ENCODE measurements at regions not wholly inside any gene's neighbourhood (a gene's known extent, or its start where the extent isn't known, plus 50 kb on each side); places are given as distances from the start of the nearest gene placed in this dataset.

GRCh38 chr9:11348366-11348765 lies 735.6 kb upstream of the PTPRD start:
- Histone ChIP-seq H3K9me3 (ENCODE audit: control insufficient read depth in 4 of 4, insufficient read depth in 3 of 4, low read length in 3 of 4) (peaks cover 0 to 2% (median 0%) of the 10 kb centered on the region in 4 donors), H3K27ac (ENCODE audit: low read depth in 1 of 2, low read length in 1 of 2) (no peak overlapping the region), H3K27me3 (ENCODE audit: control insufficient read depth in 3 of 3, insufficient read depth in 3 of 3, low read length in 2 of 3) (no peaks in the 10 kb centered on the region), H3K4me1 (ENCODE audit: control insufficient read depth in 5 of 5, insufficient read depth in 5 of 5, low read length in 5 of 5) (no peaks in the 10 kb centered on the region), H3K9ac (ENCODE audit: insufficient read depth in 1 of 2, low read length in 2 of 2) (no peak overlapping the region), H3K36me3 (ENCODE audit: control insufficient read depth in 4 of 4, insufficient read depth in 4 of 4, low read length in 4 of 4) (no peaks in the 10 kb centered on the region), H3K4me3 (no peak overlapping the region)
- 75 to 84% methylated on average over 5 of the region's 5 CpGs for WGBS, 2 donors
- ATAC-seq (ENCODE audit: insufficient read depth, low FRiP score) (no peak), DNase-seq (peak in 1 of 3 donors; percentile 4)
- no peak for TF ChIP-seq CTCF (IDR thresholded peaks at IDR 0.05; ENCODE audit: control extremely low read depth, extremely low read depth)

GRCh38 chr9:11349187-11349586 lies 736.4 kb upstream of the PTPRD start:
- Histone ChIP-seq H3K27me3 (ENCODE audit: control insufficient read depth in 3 of 3, insufficient read depth in 3 of 3, low read length in 2 of 3) (no peaks in the 10 kb centered on the region), H3K27ac (ENCODE audit: low read depth in 1 of 2, low read length in 1 of 2) (no peak overlapping the region), H3K4me1 (ENCODE audit: control insufficient read depth in 5 of 5, insufficient read depth in 5 of 5, low read length in 5 of 5) (no peaks in the 10 kb centered on the region), H3K36me3 (ENCODE audit: control insufficient read depth in 4 of 4, insufficient read depth in 4 of 4, low read length in 4 of 4) (no peaks in the 10 kb centered on the region), H3K4me3 (no peak overlapping the region), H3K9ac (ENCODE audit: insufficient read depth in 1 of 2, low read length in 2 of 2) (no peak overlapping the region), H3K9me3 (ENCODE audit: control insufficient read depth in 4 of 4, insufficient read depth in 3 of 4, low read length in 3 of 4) (peaks cover 0 to 2% (median 0%) of the 10 kb centered on the region in 4 donors)
- TF ChIP-seq CTCF (IDR thresholded peaks at IDR 0.05; ENCODE audit: control extremely low read depth, extremely low read depth) = no peak
- ATAC-seq (ENCODE audit: insufficient read depth, low FRiP score) = no peak
- no peak for DNase-seq
- WGBS, 2 donors = 84 to 90% methylated on average over 5 of the region's 5 CpGs

DNA sequence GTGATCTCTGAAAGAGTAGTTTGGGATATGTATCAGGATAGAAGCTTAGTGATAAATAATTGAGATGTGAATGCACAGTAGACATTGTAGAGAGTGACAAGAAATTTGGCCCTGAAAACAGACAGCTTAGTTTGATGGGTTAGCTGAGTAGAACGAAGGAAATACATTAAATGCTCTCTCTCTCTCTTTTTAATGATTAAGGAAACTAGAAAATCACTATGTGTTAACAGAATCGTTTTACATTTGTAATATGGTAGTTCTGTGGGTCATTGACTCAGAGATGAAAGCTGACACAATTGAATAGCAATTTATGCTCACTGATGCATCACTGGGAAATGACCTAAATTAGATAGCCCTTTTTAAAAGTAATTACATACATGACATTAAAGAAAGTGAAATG lies 739.8 kb upstream of the PTPRD start:
- peaks cover 0 to 2% (median 0%) of the 10 kb centered on the region in 4 donors for H3K9me3 ChIP-seq (ENCODE audit: control insufficient read depth in 4 of 4, insufficient read depth in 3 of 4, low read length in 3 of 4)
- WGBS, 2 donors = 53 to 61% methylated on average over 2 of the region's 2 CpGs
- no peak overlapping the region for H3K9ac ChIP-seq (ENCODE audit: insufficient read depth in 1 of 2, low read length in 2 of 2)
- no peaks in the 10 kb centered on the region for H3K4me1 ChIP-seq (ENCODE audit: control insufficient read depth in 5 of 5, insufficient read depth in 5 of 5, low read length in 5 of 5)
- no peak overlapping the region for H3K27ac ChIP-seq (ENCODE audit: low read depth in 1 of 2, low read length in 1 of 2)
- ATAC-seq (ENCODE audit: insufficient read depth, low FRiP score) = no peak
- no peaks in the 10 kb centered on the region for H3K27me3 ChIP-seq (ENCODE audit: control insufficient read depth in 3 of 3, insufficient read depth in 3 of 3, low read length in 2 of 3)
- no peak for DNase-seq
- no peaks in the 10 kb centered on the region for H3K36me3 ChIP-seq (ENCODE audit: control insufficient read depth in 4 of 4, insufficient read depth in 4 of 4, low read length in 4 of 4)
- no peak for TF ChIP-seq CTCF (IDR thresholded peaks at IDR 0.05; ENCODE audit: control extremely low read depth, extremely low read depth)
- no peak overlapping the region for H3K4me3 ChIP-seq

GRCh38 chr9:11356067-11356466 lies 743.3 kb upstream of the PTPRD start:
- DNase-seq = no peak

More at GRCh38 chr9:11356067-11356466, 743.3 kb upstream of the PTPRD start:
- Histone ChIP-seq H3K27me3 (ENCODE audit: control insufficient read depth in 3 of 3, insufficient read depth in 3 of 3, low read length in 2 of 3) (no peaks in the 10 kb centered on the region), H3K9ac (ENCODE audit: insufficient read depth in 1 of 2, low read length in 2 of 2) (no peak overlapping the region), H3K4me1 (ENCODE audit: control insufficient read depth in 5 of 5, insufficient read depth in 5 of 5, low read length in 5 of 5) (no peaks in the 10 kb centered on the region), H3K4me3 (no peak overlapping the region), H3K9me3 (ENCODE audit: control insufficient read depth in 4 of 4, insufficient read depth in 3 of 4, low read length in 3 of 4) (no peaks in the 10 kb centered on the region), H3K36me3 (ENCODE audit: control insufficient read depth in 4 of 4, insufficient read depth in 4 of 4, low read length in 4 of 4) (no peaks in the 10 kb centered on the region), H3K27ac (ENCODE audit: low read depth in 1 of 2, low read length in 1 of 2) (no peak overlapping the region)
- no peak for TF ChIP-seq CTCF (IDR thresholded peaks at IDR 0.05; ENCODE audit: control extremely low read depth, extremely low read depth)
- no peak for ATAC-seq (ENCODE audit: insufficient read depth, low FRiP score)

Data from lung (tissue), 11 donors.